Liver (tissue), 8 donors: ENCODE measurements at regions not wholly inside any gene's neighbourhood (a gene's known extent, or its start where the extent isn't known, plus 50 kb on each side); places are given as distances from the start of the nearest gene placed in this dataset.
"Not testable (repeated sequence)": the region's sequence is repeated elsewhere in the genome, so short reads cannot be mapped to it uniquely, and the experiment has no call there.

Experiments
- DNase-seq: peaks from one replicate; pipeline ENCODE4 v3.0.0-alpha.2; 2017; ENCODE audit warnings: low spot score
- H3K27ac ChIP-seq, 2 donors: one replicate each; pipeline ENCODE4 v1.7.0; 2013; ENCODE audit warnings: inconsistent platforms in 2 of 2, low read length in 2 of 2, control low read depth in 1 of 2, low read depth in 1 of 2, mild to moderate bottlenecking in 1 of 2
- H3K27me3 ChIP-seq, 4 donors: one replicate each; pipeline versions ENCODE4 v1.6.1 to v1.7.0; 2013; ENCODE audit warnings: low read length in 3 of 4, inconsistent platforms in 1 of 4, mild to moderate bottlenecking in 1 of 4, moderate library complexity in 1 of 4; ENCODE audit not compliant: control insufficient read depth in 4 of 4, insufficient read depth in 4 of 4
- H3K36me3 ChIP-seq, 4 donors: one replicate each; pipeline versions ENCODE4 v1.6.1 to v1.7.0; 2013; ENCODE audit warnings: low read length in 3 of 4, mild to moderate bottlenecking in 3 of 4, low read depth in 1 of 4, moderate library complexity in 1 of 4; ENCODE audit not compliant: control insufficient read depth in 4 of 4, insufficient read depth in 3 of 4
- H3K4me1 ChIP-seq, 4 donors: one replicate each; pipeline versions ENCODE4 v1.6.1 to v1.7.0; 2013; ENCODE audit warnings: low read length in 3 of 4, mild to moderate bottlenecking in 3 of 4, moderate library complexity in 1 of 4; ENCODE audit not compliant: control insufficient read depth in 4 of 4, insufficient read depth in 4 of 4
- H3K4me3 ChIP-seq, 3 donors: one replicate each; pipeline versions ENCODE4 v1.6.1 to v1.7.0; 2013; ENCODE audit warnings: low read length in 3 of 3, control low read depth in 1 of 3, low read depth in 1 of 3, mild to moderate bottlenecking in 1 of 3
- H3K9ac ChIP-seq, 2 donors: one replicate each; pipeline ENCODE4 v1.7.0; 2013; ENCODE audit warnings: low read length in 2 of 2, mild to moderate bottlenecking in 2 of 2, moderate library complexity in 2 of 2, control low read depth in 1 of 2, low read depth in 1 of 2
- H3K9me3 ChIP-seq, 4 donors: one replicate each; pipeline versions ENCODE4 v1.6.1 to v1.7.0; 2013; ENCODE audit warnings: low read length in 3 of 4; ENCODE audit not compliant: control insufficient read depth in 4 of 4
- FOXA1 ChIP-seq: IDR thresholded peaks from 2 replicates; pipeline ENCODE4 v1.6.1; 2016; ENCODE audit warnings: antibody characterized with exemption
- FOXA2 ChIP-seq: IDR thresholded peaks from 2 replicates; pipeline ENCODE4 v1.6.1; 2016; ENCODE audit warnings: antibody characterized with exemption
- GABPA ChIP-seq, 2 donors: IDR thresholded peaks in 1 of 2; conservative IDR thresholded peaks in 1 of 2; 2 replicates each; pipeline ENCODE4 v1.6.1; 2016; ENCODE audit warnings: antibody characterized with exemption in 2 of 2, mild to moderate bottlenecking in 1 of 2, moderate library complexity in 1 of 2
- HNF4A ChIP-seq, 2 donors: conservative IDR thresholded peaks; 2 replicates each; pipeline ENCODE4 v1.6.1; 2016; ENCODE audit warnings: antibody characterized with exemption in 2 of 2, mild to moderate bottlenecking in 2 of 2
- JUND ChIP-seq, 2 donors: IDR thresholded peaks; 2 replicates each; pipeline ENCODE4 v1.6.1; 2016; ENCODE audit warnings: antibody characterized with exemption in 2 of 2
- NR2F2 ChIP-seq: IDR thresholded peaks from 2 replicates; pipeline ENCODE4 v1.6.1; 2016; ENCODE audit warnings: antibody characterized with exemption
- RAD21 ChIP-seq, 2 donors: IDR thresholded peaks; 2 replicates each; pipeline ENCODE4 v1.6.1; 2016; ENCODE audit warnings: antibody characterized with exemption in 2 of 2, mild to moderate bottlenecking in 2 of 2
- RXRA ChIP-seq, 2 donors: IDR thresholded peaks; 2 replicates each; pipeline ENCODE4 v1.6.1; 2017 to 2018; ENCODE audit warnings: antibody characterized with exemption in 2 of 2, mild to moderate bottlenecking in 1 of 2
- SP1 ChIP-seq: IDR thresholded peaks from 2 replicates; pipeline ENCODE4 v1.6.1; 2018; ENCODE audit warnings: antibody characterized with exemption, mild to moderate bottlenecking
- YY1 ChIP-seq: IDR thresholded peaks from 2 replicates; pipeline ENCODE4 v1.6.1; 2016; ENCODE audit warnings: antibody characterized with exemption, mild to moderate bottlenecking
- WGBS: extraction: QIAGEN DNeasy Blood & Tissue Kit; methylation state at CpG from one replicate; pipeline ENCODE4 v1.1.7; 2013; 5-methylcytosine and 5-hydroxymethylcytosine counted together
- TF ChIP-seq, protein P1 (sequence below): fragments of 150-350 bp; IDR thresholded peaks from 2 replicates; pipeline ENCODE4 v1.5.1; 2017; ENCODE audit warnings: improper control_type of control experiment, low read depth, low read length; ENCODE audit not compliant: missing input control
- TF ChIP-seq, protein P2 (sequence below): IDR thresholded peaks from 2 replicates; pipeline ENCODE4 v1.6.1; 2016; ENCODE audit warnings: antibody characterized with exemption, mild to moderate bottlenecking
- TF ChIP-seq, protein P3 (sequence below): IDR thresholded peaks from 2 replicates; pipeline ENCODE4 v1.6.1; 2016; ENCODE audit warnings: antibody characterized with exemption
- TF ChIP-seq, protein P4 (sequence below): IDR thresholded peaks from 2 replicates; pipeline ENCODE4 v1.6.1; 2016; ENCODE audit warnings: antibody characterized with exemption
- donor health status: healthy.
- donor health status: healthy.
- donor health status: healthy.
- donor health status: healthy.
- donor health status: healthy.

DNA sequence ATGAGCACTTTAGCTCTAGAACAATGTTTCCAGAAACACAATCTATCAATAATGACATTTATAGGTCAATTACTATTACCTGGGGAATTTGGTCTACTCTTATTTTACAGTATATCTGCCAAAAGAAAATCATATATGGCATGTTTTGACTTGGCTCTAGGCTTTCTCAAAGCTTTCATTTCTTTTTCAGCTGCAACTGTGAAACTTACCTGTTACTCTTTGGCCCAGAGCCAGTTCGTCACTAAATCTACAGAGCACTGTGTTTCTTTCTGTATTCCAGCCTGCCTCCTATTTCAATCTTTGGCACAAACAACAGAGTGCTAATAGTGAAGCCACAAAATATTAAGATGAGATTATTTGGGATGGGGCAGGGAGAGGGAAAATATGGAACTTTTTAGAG lies 76.0 kb downstream of the P2RY1 start:
- Histone ChIP-seq H3K4me1 (no peaks in the 10 kb centered on the region), H3K9me3 (no peaks in the 10 kb centered on the region), H3K9ac (no peak overlapping the region), H3K27me3 (no peaks in the 10 kb centered on the region), H3K4me3 (no peak overlapping the region), H3K36me3 (no peaks in the 10 kb centered on the region), H3K27ac (no peak overlapping the region)
- no peak for DNase-seq
- TF ChIP-seq SP1 = no peak
- TF ChIP-seq FOXA2 = no peak
- TF ChIP-seq, protein P1, sequence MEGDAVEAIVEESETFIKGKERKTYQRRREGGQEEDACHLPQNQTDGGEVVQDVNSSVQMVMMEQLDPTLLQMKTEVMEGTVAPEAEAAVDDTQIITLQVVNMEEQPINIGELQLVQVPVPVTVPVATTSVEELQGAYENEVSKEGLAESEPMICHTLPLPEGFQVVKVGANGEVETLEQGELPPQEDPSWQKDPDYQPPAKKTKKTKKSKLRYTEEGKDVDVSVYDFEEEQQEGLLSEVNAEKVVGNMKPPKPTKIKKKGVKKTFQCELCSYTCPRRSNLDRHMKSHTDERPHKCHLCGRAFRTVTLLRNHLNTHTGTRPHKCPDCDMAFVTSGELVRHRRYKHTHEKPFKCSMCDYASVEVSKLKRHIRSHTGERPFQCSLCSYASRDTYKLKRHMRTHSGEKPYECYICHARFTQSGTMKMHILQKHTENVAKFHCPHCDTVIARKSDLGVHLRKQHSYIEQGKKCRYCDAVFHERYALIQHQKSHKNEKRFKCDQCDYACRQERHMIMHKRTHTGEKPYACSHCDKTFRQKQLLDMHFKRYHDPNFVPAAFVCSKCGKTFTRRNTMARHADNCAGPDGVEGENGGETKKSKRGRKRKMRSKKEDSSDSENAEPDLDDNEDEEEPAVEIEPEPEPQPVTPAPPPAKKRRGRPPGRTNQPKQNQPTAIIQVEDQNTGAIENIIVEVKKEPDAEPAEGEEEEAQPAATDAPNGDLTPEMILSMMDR = no peak
- 85% methylated on average over 1 of the region's 1 CpG for WGBS

DNA sequence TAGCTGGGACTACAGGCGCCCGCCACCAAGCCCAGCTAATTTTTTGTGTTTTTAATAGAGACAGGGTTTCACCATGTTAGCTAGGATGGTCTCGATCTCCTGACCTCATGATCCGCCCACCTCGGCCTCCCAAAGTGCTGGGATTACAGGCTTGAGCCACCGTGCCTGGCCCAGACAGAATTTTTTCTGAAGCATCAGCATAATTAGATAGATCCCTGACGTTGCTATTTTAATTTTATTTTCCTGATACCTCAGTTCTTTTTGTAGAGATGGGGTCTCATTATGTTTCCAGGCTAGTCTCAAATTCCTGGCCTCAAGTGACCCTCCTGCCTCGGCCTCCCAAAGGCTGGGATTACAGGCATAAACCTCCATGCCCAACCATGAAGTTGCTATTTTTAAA lies 79.8 kb downstream of the P2RY1 start:
- not testable (repeated sequence) for H3K27ac ChIP-seq, DNase-seq, H3K9me3 ChIP-seq, H3K9ac ChIP-seq, H3K4me1 ChIP-seq, H3K36me3 ChIP-seq, H3K27me3 ChIP-seq, H3K4me3 ChIP-seq
- WGBS = 82% methylated on average over 8 of the region's 8 CpGs

DNA sequence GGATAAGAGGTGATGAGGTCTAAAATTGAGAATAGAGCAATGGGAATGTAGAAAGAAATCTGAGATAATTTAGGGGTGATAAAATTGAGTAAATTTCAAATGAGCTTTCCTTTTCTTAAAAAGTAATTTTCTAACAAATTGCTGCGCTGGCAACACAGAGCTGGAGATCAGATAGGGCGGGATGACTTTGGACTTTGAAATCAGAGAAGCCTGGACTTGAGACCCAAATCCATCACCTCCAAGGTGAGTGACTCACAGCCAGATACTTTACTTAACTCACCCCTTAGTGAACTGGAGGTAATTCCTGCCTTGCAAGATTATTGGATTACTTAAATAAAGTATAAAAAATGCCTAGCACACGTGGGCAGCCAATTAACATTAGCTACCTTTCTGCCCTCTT lies 80.8 kb downstream of the P2RY1 start:
- TF ChIP-seq FOXA1 = no peak
- no peak for TF ChIP-seq NR2F2
- TF ChIP-seq RXRA (IDR thresholded peaks at IDR 0.05) = no peak
- peak in 1 of 2 donors; percentile 23 for TF ChIP-seq HNF4A (conservative IDR thresholded peaks at IDR 0.05)
- TF ChIP-seq YY1 = no peak
- Histone ChIP-seq H3K27me3 (no peaks in the 10 kb centered on the region), H3K4me3 (no peak overlapping the region), H3K9ac (no peak overlapping the region), H3K4me1 (peaks cover 0 to 1% (median 0%) of the 10 kb centered on the region in 4 donors), H3K36me3 (no peaks in the 10 kb centered on the region), H3K9me3 (no peaks in the 10 kb centered on the region), H3K27ac (no peak overlapping the region)
- DNase-seq = no peak
- 46% methylated on average over 3 of the region's 3 CpGs for WGBS

DNA sequence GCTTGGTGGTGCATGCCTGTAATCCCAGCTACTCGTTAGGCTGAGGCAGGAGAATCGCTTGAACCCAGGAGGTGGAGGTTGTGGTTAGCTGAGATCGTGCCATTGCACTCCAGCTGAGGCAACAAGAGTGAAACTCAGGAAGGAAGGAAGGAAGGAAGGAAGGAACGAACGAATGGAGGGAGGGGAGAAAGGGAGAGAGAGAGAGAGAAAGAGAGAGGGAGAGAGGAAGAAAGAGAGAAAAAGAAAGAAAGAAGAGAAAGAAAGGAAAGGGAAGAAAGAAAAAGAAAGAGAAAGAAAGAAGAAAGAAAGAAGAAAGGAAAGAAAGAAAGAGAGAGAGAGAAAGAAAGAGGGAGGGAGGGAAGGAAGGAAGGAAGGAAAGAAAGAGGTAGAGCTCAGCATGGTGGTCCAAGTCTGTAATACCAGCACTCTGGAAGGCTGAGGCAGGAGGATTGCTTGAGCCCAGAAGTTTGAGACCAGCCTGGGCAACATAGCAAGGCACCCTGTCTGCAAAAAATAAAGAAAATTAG lies 81.9 kb downstream of the P2RY1 start:
- WGBS = 79% methylated on average over 5 of the region's 5 CpGs
- no peaks in the 10 kb centered on the region for H3K27me3 ChIP-seq
- H3K4me1 ChIP-seq = peaks cover 0 to 1% (median 0%) of the 10 kb centered on the region in 4 donors
- DNase-seq = no peak
- H3K4me3 ChIP-seq = no peak overlapping the region
- H3K27ac ChIP-seq = no peak overlapping the region
- no peak overlapping the region for H3K9ac ChIP-seq
- TF ChIP-seq NR2F2 = no peak
- TF ChIP-seq, protein P2, sequence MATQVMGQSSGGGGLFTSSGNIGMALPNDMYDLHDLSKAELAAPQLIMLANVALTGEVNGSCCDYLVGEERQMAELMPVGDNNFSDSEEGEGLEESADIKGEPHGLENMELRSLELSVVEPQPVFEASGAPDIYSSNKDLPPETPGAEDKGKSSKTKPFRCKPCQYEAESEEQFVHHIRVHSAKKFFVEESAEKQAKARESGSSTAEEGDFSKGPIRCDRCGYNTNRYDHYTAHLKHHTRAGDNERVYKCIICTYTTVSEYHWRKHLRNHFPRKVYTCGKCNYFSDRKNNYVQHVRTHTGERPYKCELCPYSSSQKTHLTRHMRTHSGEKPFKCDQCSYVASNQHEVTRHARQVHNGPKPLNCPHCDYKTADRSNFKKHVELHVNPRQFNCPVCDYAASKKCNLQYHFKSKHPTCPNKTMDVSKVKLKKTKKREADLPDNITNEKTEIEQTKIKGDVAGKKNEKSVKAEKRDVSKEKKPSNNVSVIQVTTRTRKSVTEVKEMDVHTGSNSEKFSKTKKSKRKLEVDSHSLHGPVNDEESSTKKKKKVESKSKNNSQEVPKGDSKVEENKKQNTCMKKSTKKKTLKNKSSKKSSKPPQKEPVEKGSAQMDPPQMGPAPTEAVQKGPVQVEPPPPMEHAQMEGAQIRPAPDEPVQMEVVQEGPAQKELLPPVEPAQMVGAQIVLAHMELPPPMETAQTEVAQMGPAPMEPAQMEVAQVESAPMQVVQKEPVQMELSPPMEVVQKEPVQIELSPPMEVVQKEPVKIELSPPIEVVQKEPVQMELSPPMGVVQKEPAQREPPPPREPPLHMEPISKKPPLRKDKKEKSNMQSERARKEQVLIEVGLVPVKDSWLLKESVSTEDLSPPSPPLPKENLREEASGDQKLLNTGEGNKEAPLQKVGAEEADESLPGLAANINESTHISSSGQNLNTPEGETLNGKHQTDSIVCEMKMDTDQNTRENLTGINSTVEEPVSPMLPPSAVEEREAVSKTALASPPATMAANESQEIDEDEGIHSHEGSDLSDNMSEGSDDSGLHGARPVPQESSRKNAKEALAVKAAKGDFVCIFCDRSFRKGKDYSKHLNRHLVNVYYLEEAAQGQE = no peak
- TF ChIP-seq, protein P3, sequence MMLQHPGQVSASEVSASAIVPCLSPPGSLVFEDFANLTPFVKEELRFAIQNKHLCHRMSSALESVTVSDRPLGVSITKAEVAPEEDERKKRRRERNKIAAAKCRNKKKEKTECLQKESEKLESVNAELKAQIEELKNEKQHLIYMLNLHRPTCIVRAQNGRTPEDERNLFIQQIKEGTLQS = no peak
- TF ChIP-seq, protein P4, sequence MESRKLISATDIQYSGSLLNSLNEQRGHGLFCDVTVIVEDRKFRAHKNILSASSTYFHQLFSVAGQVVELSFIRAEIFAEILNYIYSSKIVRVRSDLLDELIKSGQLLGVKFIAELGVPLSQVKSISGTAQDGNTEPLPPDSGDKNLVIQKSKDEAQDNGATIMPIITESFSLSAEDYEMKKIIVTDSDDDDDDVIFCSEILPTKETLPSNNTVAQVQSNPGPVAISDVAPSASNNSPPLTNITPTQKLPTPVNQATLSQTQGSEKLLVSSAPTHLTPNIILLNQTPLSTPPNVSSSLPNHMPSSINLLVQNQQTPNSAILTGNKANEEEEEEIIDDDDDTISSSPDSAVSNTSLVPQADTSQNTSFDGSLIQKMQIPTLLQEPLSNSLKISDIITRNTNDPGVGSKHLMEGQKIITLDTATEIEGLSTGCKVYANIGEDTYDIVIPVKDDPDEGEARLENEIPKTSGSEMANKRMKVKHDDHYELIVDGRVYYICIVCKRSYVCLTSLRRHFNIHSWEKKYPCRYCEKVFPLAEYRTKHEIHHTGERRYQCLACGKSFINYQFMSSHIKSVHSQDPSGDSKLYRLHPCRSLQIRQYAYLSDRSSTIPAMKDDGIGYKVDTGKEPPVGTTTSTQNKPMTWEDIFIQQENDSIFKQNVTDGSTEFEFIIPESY = no peak
- no peak for TF ChIP-seq FOXA2
- TF ChIP-seq SP1 = no peak
- no peak for TF ChIP-seq YY1
- TF ChIP-seq GABPA (IDR thresholded peaks at IDR 0.05 in 1 of 2, conservative IDR thresholded peaks at IDR 0.05 in 1 of 2) = no peak
- TF ChIP-seq JUND (IDR thresholded peaks at IDR 0.05) = no peak
- TF ChIP-seq, protein P1 = no peak
- no peak for TF ChIP-seq RAD21 (IDR thresholded peaks at IDR 0.05)
- H3K36me3 ChIP-seq = no peaks in the 10 kb centered on the region
- no peaks in the 10 kb centered on the region for H3K9me3 ChIP-seq
